DND-41 (cell line): ENCODE measurements at regions not wholly inside any gene's neighbourhood (a gene's known extent, or its start where the extent isn't known, plus 50 kb on each side); places are given as distances from the start of the nearest gene placed in this dataset.

Experiments used
- CTCF ChIP-seq: IDR thresholded peaks from 2 replicates; pipeline ENCODE4 v1.5.1; 2012; ENCODE audit warnings: borderline replicate concordance, low read length, moderate library complexity, mild to moderate bottlenecking; ENCODE audit not compliant: poor library complexity, severe bottlenecking; ENCODE audit errors: extremely low read depth
- EZH2 ChIP-seq: IDR thresholded peaks from 3 replicates; pipeline ENCODE4 v1.6.1; 2012; ENCODE audit warnings: borderline replicate concordance, low read depth, mild to moderate bottlenecking, moderate library complexity, low read length, inconsistent platforms; ENCODE audit not compliant: severe bottlenecking

DNA sequence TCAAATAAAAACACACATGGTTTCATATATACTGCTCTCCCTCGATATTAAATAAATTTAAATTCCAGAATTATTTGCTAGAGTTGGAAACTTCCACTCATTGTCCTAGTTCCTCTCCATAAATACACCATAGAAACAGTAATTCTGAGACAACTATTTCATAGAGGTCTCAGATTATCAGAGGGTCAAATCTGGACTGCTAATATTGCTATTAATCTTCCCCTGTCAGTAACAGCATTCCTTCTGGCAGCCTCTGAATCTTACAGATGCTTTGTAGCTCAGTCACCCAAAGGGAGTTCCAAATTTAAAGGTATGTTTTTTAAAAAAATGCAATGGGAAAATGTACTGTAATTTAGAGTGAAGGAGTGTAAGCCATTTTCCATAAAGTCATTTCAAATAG is 428.8 kb downstream of the PYDC2 start:
- TF ChIP-seq CTCF (no peak), EZH2 (no peak)
